ENCODE measurements at regions not wholly inside any gene's neighbourhood (a gene's known extent, or its start where the extent isn't known, plus 50 kb on each side); places are given as distances from the start of the nearest gene placed in this dataset.

GRCh38 chr6:14903176-14904038, 342.5 kb upstream of the JARID2 start:
- DNase-seq (ENCODE audit: low spot score): no peak

GRCh38 chr6:14905201-14905600, 340.7 kb upstream of the JARID2 start:
- no peak for DNase-seq (ENCODE audit: low spot score)

GRCh38 chr6:14906621-14907020, 339.2 kb upstream of the JARID2 start:
- no peak for DNase-seq (ENCODE audit: low spot score)

- no peak for DNase-seq (ENCODE audit: low spot score)
Measured at GRCh38 chr6:14910692-14911547, 334.9 kb upstream of the JARID2 start.

- no peak for DNase-seq (ENCODE audit: low spot score)
Measured at GRCh38 chr6:14912226-14912625, 333.6 kb upstream of the JARID2 start.

- no peak for DNase-seq (ENCODE audit: low spot score)
Measured at GRCh38 chr6:14912706-14913105, 333.2 kb upstream of the JARID2 start.

GRCh38 chr6:14913931-14914330, 331.9 kb upstream of the JARID2 start:
- DNase-seq (ENCODE audit: low spot score): no peak

- no peak for DNase-seq (ENCODE audit: low spot score)
Measured at GRCh38 chr6:14915888-14916832, 329.7 kb upstream of the JARID2 start.

- DNase-seq (ENCODE audit: low spot score): peak; percentile 29
Measured at GRCh38 chr6:14917109-14917910, 328.6 kb upstream of the JARID2 start.

GRCh38 chr6:14918200-14918907, 327.5 kb upstream of the JARID2 start:
- no peak for DNase-seq (ENCODE audit: low spot score)

GRCh38 chr6:14919038-14919670, 326.7 kb upstream of the JARID2 start:
- no peak for DNase-seq (ENCODE audit: low spot score)

- DNase-seq (ENCODE audit: low spot score): no peak
Measured at GRCh38 chr6:14920276-14920675, 325.6 kb upstream of the JARID2 start.

GRCh38 chr6:14921170-14921569, 324.7 kb upstream of the JARID2 start:
- no peak for DNase-seq (ENCODE audit: low spot score)

GRCh38 chr6:14921878-14922671, 323.8 kb upstream of the JARID2 start:
- peak; percentile 17 for DNase-seq (ENCODE audit: low spot score)

- no peak for DNase-seq (ENCODE audit: low spot score)
Measured at GRCh38 chr6:14922706-14923460, 323.0 kb upstream of the JARID2 start.

- no peak for DNase-seq (ENCODE audit: low spot score)
Measured at GRCh38 chr6:14924126-14925024, 321.5 kb upstream of the JARID2 start.

GRCh38 chr6:14925025-14925698, 320.7 kb upstream of the JARID2 start:
- DNase-seq (ENCODE audit: low spot score): no peak
